GM21619 (cell line): ENCODE measurements at regions not wholly inside any gene's neighbourhood (a gene's known extent, or its start where the extent isn't known, plus 50 kb on each side); places are given as distances from the start of the nearest gene placed in this dataset.
"Not testable (repeated sequence)": the region's sequence is repeated elsewhere in the genome, so short reads cannot be mapped to it uniquely, and the experiment has no call there.

ENCODE experiments used
- ATAC-seq: cut with Tn5 transposase; IDR thresholded peaks from one replicate; pipeline ENCODE4 v1.9.1; 2021; ENCODE audit not compliant: unreplicated experiment

GRCh38 chr10:117492504-117492903 is 50.0 kb upstream of the EMX2 start:
- no peak for ATAC-seq

GRCh38 chr10:117488004-117488403 is 54.5 kb upstream of the EMX2 start:
- no peak for ATAC-seq

- ATAC-seq = no peak
These were observed 55.9 kb upstream of the EMX2 start for GRCh38 chr10:117486606-117487005.

- ATAC-seq = no peak
These were observed 59.4 kb upstream of the EMX2 start for GRCh38 chr10:117483056-117483590.

- not testable (repeated sequence) for ATAC-seq
These were observed 61.5 kb upstream of the EMX2 start for GRCh38 chr10:117481011-117481410.

GRCh38 chr10:117480097-117480496 is 62.4 kb upstream of the EMX2 start:
- no peak for ATAC-seq

- ATAC-seq = no peak
These were observed 64.4 kb upstream of the EMX2 start for GRCh38 chr10:117477961-117478670.

- ATAC-seq = no peak
These were observed 65.2 kb upstream of the EMX2 start for GRCh38 chr10:117477211-117477947.

GRCh38 chr10:117476716-117477115 is 65.8 kb upstream of the EMX2 start:
- no peak for ATAC-seq

- ATAC-seq = no peak
These were observed 66.3 kb upstream of the EMX2 start for GRCh38 chr10:117476281-117476680.

GRCh38 chr10:117472872-117473271 is 69.7 kb upstream of the EMX2 start:
- ATAC-seq = peak; percentile 88

GRCh38 chr10:117471344-117471874 is 71.1 kb upstream of the EMX2 start:
- ATAC-seq = no peak

- ATAC-seq = no peak
These were observed 71.8 kb upstream of the EMX2 start for GRCh38 chr10:117470733-117471132.

- no peak for ATAC-seq
These were observed 73.9 kb upstream of the EMX2 start for GRCh38 chr10:117468665-117469064.

GRCh38 chr10:117464176-117464575 is 78.4 kb upstream of the EMX2 start:
- no peak for ATAC-seq

- ATAC-seq = no peak
These were observed 79.0 kb upstream of the EMX2 start for GRCh38 chr10:117463545-117463920.

- no peak for ATAC-seq
These were observed 79.6 kb upstream of the EMX2 start for GRCh38 chr10:117462816-117463544.

GRCh38 chr10:117462424-117462792 is 80.1 kb upstream of the EMX2 start:
- ATAC-seq = no peak

GRCh38 chr10:117461766-117462423 is 80.7 kb upstream of the EMX2 start:
- ATAC-seq = no peak

- ATAC-seq = no peak
These were observed 81.4 kb upstream of the EMX2 start for GRCh38 chr10:117460846-117461765.
